ENCODE measurements at regions not wholly inside any gene's neighbourhood (a gene's known extent, or its start where the extent isn't known, plus 50 kb on each side); places are given as distances from the start of the nearest gene placed in this dataset.

- TF ChIP-seq CTCF (IDR thresholded peaks at IDR 0.05) (no peak), EZH2 (IDR thresholded peaks at IDR 0.05; ENCODE audit: borderline replicate concordance, insufficient read depth, low read depth, low read length, poor library complexity, severe bottlenecking) (no peak)
Measured at GRCh38 chr9:85142496-85142911, 473.0 kb downstream of the NTRK2 start.

All from B cell (primary cell).